ENCODE measurements at regions not wholly inside any gene's neighbourhood (a gene's known extent, or its start where the extent isn't known, plus 50 kb on each side); places are given as distances from the start of the nearest gene placed in this dataset.
"Not testable (repeated sequence)": the region's sequence is repeated elsewhere in the genome, so short reads cannot be mapped to it uniquely, and the experiment has no call there.

- TF ChIP-seq TMF1 (CRISPR knock-in tag; IDR thresholded peaks at IDR 0.05; ENCODE audit: low read depth); ARNT (IDR thresholded peaks at IDR 0.05); POLR2AphosphoS5 (IDR thresholded peaks at IDR 0.05; ENCODE audit: low read depth, low read length); MAX (IDR thresholded peaks at IDR 0.05); RELA (CRISPR knock-in tag; IDR thresholded peaks at IDR 0.05): not testable (repeated sequence)
These were observed 117.6 kb downstream of the GNL3L start for GRCh38 chrX:54647607-54648006.
